SK-N-MC (cell line): ENCODE measurements at regions not wholly inside any gene's neighbourhood (a gene's known extent, or its start where the extent isn't known, plus 50 kb on each side); places are given as distances from the start of the nearest gene placed in this dataset.

ENCODE experiments used
- EZH2 ChIP-seq: fragments of 200-600 bp; sonication (generic); IDR thresholded peaks from one replicate; pipeline ENCODE4 v1.6.1; 2017; ENCODE audit warnings: antibody characterized with exemption
- FOXP2 ChIP-seq: optimal IDR thresholded peaks from 2 replicates; pipeline ENCODE3; 2011; ENCODE audit warnings: mild to moderate bottlenecking, moderate library complexity; ENCODE audit not compliant: insufficient read depth; ENCODE audit errors: extremely low read length, control extremely low read depth
- POLR2AphosphoS5 ChIP-seq: IDR thresholded peaks from 2 replicates; pipeline ENCODE4 v1.6.1; 2012; ENCODE audit warnings: mild to moderate bottlenecking, low read depth, low read length, borderline replicate concordance

GRCh38 chr10:64745565-64745964 is 1224.4 kb downstream of the REEP3 start:
- no peak for TF ChIP-seq POLR2AphosphoS5
- no peak for TF ChIP-seq EZH2
- no peak for TF ChIP-seq FOXP2
